GM19035 (cell line): ENCODE measurements at regions not wholly inside any gene's neighbourhood (a gene's known extent, or its start where the extent isn't known, plus 50 kb on each side); places are given as distances from the start of the nearest gene placed in this dataset.

Experiments used
- ATAC-seq: cut with Tn5 transposase; IDR thresholded peaks from one replicate; pipeline ENCODE4 v1.9.1; 2021; ENCODE audit not compliant: unreplicated experiment

DNA sequence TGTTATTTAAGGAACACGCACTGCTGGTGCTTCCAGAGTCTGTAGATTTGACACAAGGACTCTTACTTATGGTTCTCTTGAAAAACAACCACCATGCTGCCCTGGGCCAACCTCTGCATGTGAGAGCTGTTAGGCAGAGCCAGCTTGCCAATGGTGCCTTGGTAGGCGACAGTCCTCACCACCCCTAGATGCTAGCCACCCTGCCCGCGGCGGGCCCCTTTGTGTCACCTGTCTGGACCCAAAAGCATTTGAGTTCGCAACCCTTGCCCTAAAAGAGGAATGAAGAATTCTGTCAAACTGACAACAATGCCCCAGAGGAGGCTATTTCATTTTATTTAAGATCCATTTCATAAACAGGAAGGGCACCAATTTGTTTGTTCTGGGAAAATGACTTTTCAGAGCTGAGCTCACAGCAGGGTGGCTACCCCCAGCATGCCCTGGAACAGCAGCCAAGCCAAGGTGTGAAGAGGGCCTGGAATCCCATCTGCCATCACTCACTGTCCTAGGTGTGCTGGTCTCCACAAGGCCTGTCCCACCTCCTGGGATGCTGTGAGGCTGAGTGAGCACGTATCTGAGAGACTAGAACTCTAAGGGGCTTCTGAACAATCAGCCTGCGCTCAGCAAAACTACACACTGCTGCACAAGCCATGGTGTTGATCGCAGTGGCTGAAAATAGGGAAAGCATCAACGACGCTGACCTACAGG, 63.8 kb upstream of the FZD10 start:
- no peak for ATAC-seq

DNA sequence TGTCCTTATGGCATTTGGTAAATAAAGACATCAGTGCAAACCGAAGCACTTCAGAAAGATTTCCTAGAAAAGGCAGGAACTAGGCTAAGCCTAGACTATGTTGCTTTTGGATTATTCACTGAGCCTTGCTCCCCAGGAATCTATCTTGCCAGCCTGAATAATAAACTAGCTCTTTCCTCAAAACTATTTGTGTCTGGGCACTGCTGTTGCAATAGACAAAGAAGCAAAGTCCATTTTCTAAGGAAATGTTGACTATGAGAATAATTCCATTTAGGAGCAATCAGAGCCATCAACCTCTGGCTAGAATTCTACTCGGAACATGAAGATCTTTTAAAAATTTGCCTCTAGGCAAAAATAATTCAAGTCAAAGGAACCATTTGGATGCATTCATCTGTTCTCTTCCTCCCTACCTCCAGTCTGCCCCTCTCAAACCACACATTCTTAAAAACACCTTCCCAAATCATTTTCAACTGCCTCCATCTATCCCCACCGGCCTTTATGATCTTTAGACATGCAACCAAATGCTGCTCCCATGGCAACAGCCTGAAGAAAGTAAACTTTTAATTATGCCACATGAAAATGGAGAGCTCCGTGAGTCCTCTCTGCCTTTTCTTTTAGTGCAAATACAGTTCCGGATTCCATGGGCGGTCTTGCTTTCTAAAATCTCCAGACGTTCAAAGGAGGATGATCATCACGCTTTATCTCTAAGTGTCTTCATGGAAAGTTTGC, 61.5 kb upstream of the FZD10 start:
- no peak for ATAC-seq

DNA sequence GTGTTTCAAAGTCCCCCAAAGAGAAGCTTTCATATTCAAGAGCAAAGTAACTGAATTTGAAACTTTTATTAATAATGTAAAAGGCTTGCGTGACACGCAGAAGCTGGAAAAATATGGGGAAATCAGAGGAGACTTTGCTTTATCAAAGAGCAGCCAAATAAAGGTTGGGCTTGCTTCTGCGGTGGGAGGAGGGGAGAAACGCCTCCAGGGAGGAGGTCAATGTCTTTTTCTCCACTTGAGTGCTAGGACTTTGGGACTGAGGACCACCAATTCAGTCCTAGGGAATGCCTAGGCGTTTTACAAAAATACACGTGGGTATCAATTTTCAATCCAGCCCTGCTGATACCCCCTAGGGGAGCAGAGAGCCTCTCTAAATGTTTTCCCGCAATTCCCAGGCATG, 60.9 kb upstream of the FZD10 start:
- no peak for ATAC-seq

DNA sequence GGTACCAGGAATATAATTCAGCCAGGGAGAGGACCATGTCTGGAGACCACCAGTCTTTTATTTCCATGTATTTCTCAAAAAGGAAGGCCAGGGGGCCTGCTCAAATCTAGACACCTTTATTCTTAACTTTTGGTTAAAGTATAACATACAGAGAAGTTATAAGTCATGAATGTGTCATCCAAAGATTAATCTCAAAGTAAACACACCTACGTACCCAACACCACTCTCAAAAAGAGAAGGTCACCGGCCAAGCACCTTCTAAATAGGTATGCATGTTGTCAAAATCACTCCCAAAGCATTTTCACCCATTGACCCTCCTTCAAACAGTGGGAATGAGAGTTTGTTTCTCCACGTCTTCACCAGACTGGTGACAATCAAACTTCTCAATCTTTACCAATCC, 60.0 kb upstream of the FZD10 start:
- no peak for ATAC-seq

DNA sequence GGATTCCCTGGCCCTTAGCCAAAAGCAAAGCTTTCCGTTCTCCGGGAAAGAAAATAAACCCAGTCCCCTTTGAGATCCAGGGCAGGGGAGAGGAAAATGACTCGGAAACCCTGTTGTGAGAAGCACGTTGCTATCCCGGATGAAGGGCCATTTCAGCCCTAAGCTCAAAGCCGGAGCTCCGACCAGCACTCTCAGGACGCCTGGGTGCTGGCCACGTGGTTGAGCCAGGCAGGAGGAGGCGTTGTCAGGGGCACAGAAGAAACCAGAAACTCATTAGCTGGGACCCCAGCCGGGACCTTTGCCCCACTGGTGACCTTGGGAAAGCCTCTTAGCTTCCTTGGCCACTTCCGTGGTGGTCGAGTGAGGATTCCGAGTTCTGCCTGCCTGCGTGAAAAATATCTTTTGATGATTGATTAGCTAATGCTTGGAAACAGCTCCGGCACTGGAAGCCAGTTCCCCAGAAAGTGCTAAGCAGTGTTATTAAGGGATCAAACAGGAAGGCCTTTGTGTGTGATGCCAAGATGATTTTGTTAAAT, 57.6 kb upstream of the FZD10 start:
- ATAC-seq = no peak

DNA sequence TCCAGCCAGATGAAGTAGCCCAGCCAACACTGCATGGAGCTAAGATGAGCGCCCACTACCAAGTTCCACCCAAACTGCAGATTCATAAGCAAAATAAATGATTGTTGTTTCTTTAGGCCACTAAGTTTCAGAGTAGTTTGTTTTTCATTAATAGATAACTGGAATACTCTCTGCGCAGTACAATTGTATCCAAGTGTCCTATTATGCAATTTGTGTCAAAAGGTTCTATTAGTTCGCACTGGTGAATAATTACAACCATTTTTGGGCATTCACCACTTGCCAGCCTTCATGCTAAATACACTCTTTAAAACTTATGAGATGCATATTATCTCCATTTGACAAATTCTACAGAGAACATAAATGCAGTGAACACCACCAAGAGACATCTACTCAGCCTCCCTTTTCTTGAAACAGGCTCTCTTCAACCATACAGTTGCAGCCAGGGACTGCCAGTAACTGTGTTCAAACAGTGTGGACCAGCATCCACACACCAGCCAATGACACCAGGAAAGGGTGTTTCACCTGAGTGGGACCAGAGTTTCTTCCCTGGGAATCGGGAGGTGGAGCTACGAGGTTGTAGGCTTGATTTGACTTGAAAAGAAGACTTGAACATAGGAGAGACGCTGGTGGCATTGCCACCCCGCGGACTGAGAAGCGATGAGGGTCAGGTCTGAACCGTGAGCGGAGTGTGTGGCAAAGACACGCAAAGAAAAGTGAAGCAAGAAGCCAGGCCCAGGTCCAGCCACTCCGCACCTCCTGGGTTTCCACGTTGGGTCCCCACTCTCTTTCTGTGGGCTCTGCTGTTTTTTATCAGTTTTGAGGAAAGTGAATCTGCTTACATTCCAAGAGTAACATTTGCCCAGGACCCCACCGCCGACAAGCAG, 53.0 kb upstream of the FZD10 start:
- no peak for ATAC-seq

DNA sequence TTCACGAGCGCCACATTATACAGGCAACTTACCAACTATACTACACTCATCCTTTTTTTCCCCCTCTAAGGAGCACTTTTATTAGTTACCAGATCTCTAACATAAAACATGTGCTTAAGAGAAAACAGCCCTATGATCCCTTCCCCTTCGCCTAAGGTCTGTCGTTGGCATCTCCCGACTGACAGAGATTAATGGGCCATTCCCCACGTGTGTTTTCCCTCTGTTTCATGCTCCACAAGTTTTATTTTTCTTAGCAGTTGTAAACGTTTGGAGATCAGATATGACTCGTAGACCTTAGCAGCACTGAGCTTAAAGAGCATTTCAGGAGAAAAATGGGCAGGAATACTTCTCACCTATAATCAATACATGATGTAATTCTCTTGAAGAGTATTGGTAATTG, 51.4 kb upstream of the FZD10 start:
- ATAC-seq = no peak

DNA sequence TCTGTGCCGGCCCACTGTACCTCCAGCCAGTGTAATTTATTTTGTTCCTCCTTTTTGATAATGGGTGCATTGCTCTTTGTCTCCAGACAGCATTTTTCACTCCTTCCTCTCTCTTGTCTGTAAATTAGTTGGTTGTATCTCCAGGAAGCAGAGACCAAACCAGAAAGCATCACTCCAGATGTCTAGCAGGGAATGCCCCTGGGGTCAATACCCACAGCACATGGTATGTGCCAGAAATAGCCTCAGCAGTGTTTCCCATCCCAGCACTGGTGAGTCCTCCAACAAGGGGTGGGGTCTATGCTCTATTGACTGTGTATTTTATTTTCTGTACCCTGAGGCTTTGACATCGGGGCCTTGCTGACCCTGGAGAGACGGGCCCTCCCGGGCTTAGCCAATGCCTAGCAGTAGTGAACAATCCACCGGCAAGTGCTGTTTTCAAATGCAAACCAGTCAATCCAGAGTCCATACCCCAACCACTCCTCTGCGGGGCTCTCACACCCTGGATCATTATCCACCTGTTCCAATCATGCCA, 50.2 kb upstream of the FZD10 start:
- ATAC-seq = no peak
